ENCODE measurements at regions not wholly inside any gene's neighbourhood (a gene's known extent, or its start where the extent isn't known, plus 50 kb on each side); places are given as distances from the start of the nearest gene placed in this dataset.

GRCh38 chr13:63120883-63121282 is 1705.2 kb upstream of the PCDH20 start:
- WGBS, 2 donors: 78 to 92% methylated on average over 2 of the region's 2 CpGs
- no peaks in the 10 kb centered on the region for H3K4me1 ChIP-seq
- no peak for TF ChIP-seq POLR2A (IDR thresholded peaks at IDR 0.05)
- TF ChIP-seq CTCF (IDR thresholded peaks at IDR 0.05): no peak
- intact Hi-C loops (cut with DNase I): no loop called here
- ATAC-seq: no peak
- H3K36me3 ChIP-seq (replicated peaks in 1 of 2; ENCODE audit: insufficient read depth in 1 of 2, low read depth in 2 of 2): no peaks in the 10 kb centered on the region
- no peak overlapping the region for H3K4me3 ChIP-seq
- no peak overlapping the region for H3K27ac ChIP-seq
- no peaks in the 10 kb centered on the region for H3K9me3 ChIP-seq
- DNase-seq: no peak
- no peaks in the 10 kb centered on the region for H3K27me3 ChIP-seq

GRCh38 chr13:63117710-63118109 is 1702.1 kb upstream of the PCDH20 start:
- 94 to 95% methylated on average over 15 of the region's 15 CpGs for WGBS, 2 donors
- Histone ChIP-seq H3K27ac (no peak overlapping the region), H3K27me3 (no peaks in the 10 kb centered on the region), H3K4me1 (no peaks in the 10 kb centered on the region), H3K36me3 (replicated peaks in 1 of 2; ENCODE audit: insufficient read depth in 1 of 2, low read depth in 2 of 2) (no peaks in the 10 kb centered on the region), H3K9me3 (no peaks in the 10 kb centered on the region), H3K4me3 (no peak overlapping the region)
- DNase-seq: no peak
- intact Hi-C loops (cut with DNase I): no loop called here
- no peak for TF ChIP-seq CTCF (IDR thresholded peaks at IDR 0.05)
- TF ChIP-seq POLR2A (IDR thresholded peaks at IDR 0.05): no peak
- no peak for ATAC-seq

GRCh38 chr13:63112799-63113395 is 1697.2 kb upstream of the PCDH20 start:
- no peak overlapping the region for H3K27ac ChIP-seq
- H3K27me3 ChIP-seq: no peaks in the 10 kb centered on the region
- TF ChIP-seq CTCF (IDR thresholded peaks at IDR 0.05) (no peak), POLR2A (IDR thresholded peaks at IDR 0.05) (no peak)
- DNase-seq (peak in 1 of 4 donors; percentile 7), ATAC-seq (no peak)
- no peak overlapping the region for H3K4me3 ChIP-seq
- H3K36me3 ChIP-seq (replicated peaks in 1 of 2; ENCODE audit: insufficient read depth in 1 of 2, low read depth in 2 of 2): no peaks in the 10 kb centered on the region
- intact Hi-C loops (cut with DNase I): no loop called here
- H3K9me3 ChIP-seq: no peaks in the 10 kb centered on the region
- WGBS, 2 donors: 28 to 37% methylated on average over 2 of the region's 2 CpGs
- no peaks in the 10 kb centered on the region for H3K4me1 ChIP-seq

GRCh38 chr13:63110466-63110865 is 1694.8 kb upstream of the PCDH20 start:
- Histone ChIP-seq H3K27ac (no peak overlapping the region), H3K4me3 (no peak overlapping the region), H3K27me3 (no peaks in the 10 kb centered on the region), H3K4me1 (no peaks in the 10 kb centered on the region), H3K9me3 (no peaks in the 10 kb centered on the region), H3K36me3 (replicated peaks in 1 of 2; ENCODE audit: insufficient read depth in 1 of 2, low read depth in 2 of 2) (no peaks in the 10 kb centered on the region)
- intact Hi-C loops (cut with DNase I): no loop called here
- 68 to 78% methylated on average over 1 of the region's 1 CpG for WGBS, 2 donors
- DNase-seq (no peak), ATAC-seq (no peak)
- TF ChIP-seq POLR2A (IDR thresholded peaks at IDR 0.05) (no peak), CTCF (IDR thresholded peaks at IDR 0.05) (no peak)

GRCh38 chr13:63107179-63107943 is 1691.7 kb upstream of the PCDH20 start:
- ATAC-seq: no peak
- intact Hi-C loops (cut with DNase I): no loop called here
- no peak for TF ChIP-seq POLR2A (IDR thresholded peaks at IDR 0.05)
- no peak for TF ChIP-seq CTCF (IDR thresholded peaks at IDR 0.05)

More at GRCh38 chr13:63107179-63107943, 1691.7 kb upstream of the PCDH20 start:
- Histone ChIP-seq H3K9me3 (no peaks in the 10 kb centered on the region), H3K27me3 (no peaks in the 10 kb centered on the region), H3K36me3 (replicated peaks in 1 of 2; ENCODE audit: insufficient read depth in 1 of 2, low read depth in 2 of 2) (no peaks in the 10 kb centered on the region), H3K27ac (no peak overlapping the region), H3K4me3 (no peak overlapping the region), H3K4me1 (no peaks in the 10 kb centered on the region)
- no peak for DNase-seq
- WGBS, 2 donors: 73 to 74% methylated on average over 5 of the region's 5 CpGs
